Adrenal gland (tissue), 5 donors: ENCODE measurements at regions not wholly inside any gene's neighbourhood (a gene's known extent, or its start where the extent isn't known, plus 50 kb on each side); places are given as distances from the start of the nearest gene placed in this dataset.

Experiments used
- POLR2A ChIP-seq, 2 donors: fragments of 450-650 bp; IDR thresholded peaks; one replicate each; pipeline ENCODE4 v1.6.1; 2017; ENCODE audit warnings: antibody characterized with exemption in 2 of 2, mild to moderate bottlenecking in 2 of 2, moderate library complexity in 1 of 2
- TF ChIP-seq, protein P1 (sequence below), 6 experiments: fragments of 450-650 bp in 4 of 6; fragments of 200-600 bp in 2 of 6; sonication (generic) in 1 of 6; IDR thresholded peaks; 1 replicate in 5 of 6; 2 replicates in 1 of 6; pipeline versions ENCODE4 v1.5.1 to v1.8.0; 2016 to 2021; ENCODE audit warnings: antibody characterized with exemption in 6 of 6, mild to moderate bottlenecking in 2 of 6, moderate library complexity in 1 of 6
- donor health status: DM: no; HTN: no; CAD: no.

DNA sequence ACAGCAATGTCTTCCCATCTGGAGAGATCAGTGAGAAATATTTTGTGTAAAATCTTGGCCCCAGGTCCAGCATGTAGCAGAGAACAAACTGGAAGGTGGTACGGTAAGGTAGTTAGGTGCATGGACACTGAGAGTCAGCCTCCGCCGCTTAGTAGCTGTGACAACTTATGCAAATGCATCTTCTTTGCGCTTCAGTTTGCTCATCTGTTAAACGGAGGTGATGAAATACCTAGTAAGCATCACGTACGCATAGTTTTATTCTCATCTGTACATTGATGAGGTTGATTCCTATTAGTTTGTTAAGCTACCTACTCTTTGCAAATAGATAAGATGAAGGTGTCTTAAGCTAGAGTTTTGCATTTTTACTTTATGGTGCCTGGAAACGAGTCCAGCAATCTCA lies 80.0 kb upstream of the MSX1 start:
- TF ChIP-seq POLR2A (IDR thresholded peaks at IDR 0.05): no peak
- TF ChIP-seq, protein P1, sequence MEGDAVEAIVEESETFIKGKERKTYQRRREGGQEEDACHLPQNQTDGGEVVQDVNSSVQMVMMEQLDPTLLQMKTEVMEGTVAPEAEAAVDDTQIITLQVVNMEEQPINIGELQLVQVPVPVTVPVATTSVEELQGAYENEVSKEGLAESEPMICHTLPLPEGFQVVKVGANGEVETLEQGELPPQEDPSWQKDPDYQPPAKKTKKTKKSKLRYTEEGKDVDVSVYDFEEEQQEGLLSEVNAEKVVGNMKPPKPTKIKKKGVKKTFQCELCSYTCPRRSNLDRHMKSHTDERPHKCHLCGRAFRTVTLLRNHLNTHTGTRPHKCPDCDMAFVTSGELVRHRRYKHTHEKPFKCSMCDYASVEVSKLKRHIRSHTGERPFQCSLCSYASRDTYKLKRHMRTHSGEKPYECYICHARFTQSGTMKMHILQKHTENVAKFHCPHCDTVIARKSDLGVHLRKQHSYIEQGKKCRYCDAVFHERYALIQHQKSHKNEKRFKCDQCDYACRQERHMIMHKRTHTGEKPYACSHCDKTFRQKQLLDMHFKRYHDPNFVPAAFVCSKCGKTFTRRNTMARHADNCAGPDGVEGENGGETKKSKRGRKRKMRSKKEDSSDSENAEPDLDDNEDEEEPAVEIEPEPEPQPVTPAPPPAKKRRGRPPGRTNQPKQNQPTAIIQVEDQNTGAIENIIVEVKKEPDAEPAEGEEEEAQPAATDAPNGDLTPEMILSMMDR (IDR thresholded peaks at IDR 0.05): no peak
